Endothelial cell of umbilical vein (primary cell): ENCODE measurements at regions not wholly inside any gene's neighbourhood (a gene's known extent, or its start where the extent isn't known, plus 50 kb on each side); places are given as distances from the start of the nearest gene placed in this dataset.

ENCODE experiments used
- BruUV-seq: library from RNA; stranded (reverse); fragments of 400-500 nt; replicated peaks from 2 replicates; lab custom pipeline; 2021; lab: Mats Ljungman, UMichigan
- CTCF ChIA-PET: fragments of 300-600, 350-600 bp; sonication (Branson Sonifier 250); formaldehyde crosslinking; loops from one replicate; lab custom pipeline; 2021; ENCODE audit warnings: antibody characterized with exemption, inconsistent platforms; lab: Charles Lee
- POLR2A ChIA-PET: fragments of 300-600, 350-600 bp; sonication (Branson Sonifier 250); formaldehyde crosslinking; loops from one replicate; lab custom pipeline; 2021; ENCODE audit warnings: antibody characterized with exemption, inconsistent platforms; lab: Charles Lee
- DNase-seq: peaks from one replicate; pipeline ENCODE4 v3.0.0-alpha.2; 2011; ENCODE audit warnings: low read depth, low spot score
- FAIRE-seq: peaks from 2 replicates; lab custom pipeline; 2011; peaks lifted over from hg19 to GRCh38; lab: Jason Lieb, UNC
- H2AFZ ChIP-seq: 2 replicates; pipeline ENCODE4 v1.6.0; 2012; ENCODE audit warnings: low read depth, low read length, control low read depth, inconsistent platforms
- H3K27ac ChIP-seq: 2 replicates; pipeline ENCODE4 v1.5.1; 2011; ENCODE audit warnings: low read depth, mild to moderate bottlenecking, control low read depth, low read length, moderate library complexity; ENCODE audit not compliant: insufficient read depth
- H3K27me3 ChIP-seq, 2 experiments: 2 replicates each; pipeline versions ENCODE4 v1.6.0 to v1.6.1; 2011; ENCODE audit warnings: low read length in 2 of 2, mixed read lengths in 1 of 2; ENCODE audit not compliant: control insufficient read depth in 2 of 2, insufficient read depth in 2 of 2
- H3K36me3 ChIP-seq, 2 experiments: 2 replicates in 1 of 2; 3 replicates in 1 of 2; pipeline ENCODE4 v1.5.1; 2011; ENCODE audit warnings: low read length in 2 of 2, mild to moderate bottlenecking in 1 of 2, moderate library complexity in 1 of 2; ENCODE audit not compliant: control insufficient read depth in 2 of 2, insufficient read depth in 2 of 2; ENCODE audit errors: extremely low read depth in 1 of 2
- H3K4me1 ChIP-seq: 3 replicates; pipeline ENCODE4 v1.5.1; 2011; ENCODE audit warnings: mild to moderate bottlenecking, low read length; ENCODE audit not compliant: control insufficient read depth, insufficient read depth; ENCODE audit errors: extremely low read depth
- H3K4me2 ChIP-seq: 2 replicates; pipeline ENCODE4 v1.6.1; 2011; ENCODE audit warnings: low read length, control low read depth, mixed read lengths; ENCODE audit not compliant: insufficient read depth
- H3K4me3 ChIP-seq, 3 experiments: fragments of 200-600 bp in 1 of 3; sonication (generic), shearing (Covaris generic) in 1 of 3; replicated peaks in 1 of 3; 2 replicates each; pipeline ENCODE4 v1.5.1; 2011 to 2016; ENCODE audit warnings: control low read depth in 3 of 3, low read length in 3 of 3, mild to moderate bottlenecking in 2 of 3, inconsistent platforms in 1 of 3, low read depth in 1 of 3, moderate library complexity in 1 of 3; ENCODE audit not compliant: insufficient read depth in 1 of 3
- H3K79me2 ChIP-seq: 2 replicates; pipeline ENCODE4 v1.6.0; 2012; ENCODE audit warnings: low read length, inconsistent platforms; ENCODE audit not compliant: control insufficient read depth, insufficient read depth
- H3K9ac ChIP-seq: replicated peaks from 2 replicates; pipeline ENCODE3; 2011; ENCODE audit warnings: low read length, control low read depth; ENCODE audit not compliant: insufficient read depth; ENCODE audit errors: extremely low read depth
- H3K9me1 ChIP-seq: replicated peaks from 3 replicates; pipeline ENCODE4 v1.6.0; 2011; ENCODE audit warnings: mild to moderate bottlenecking, low read length; ENCODE audit not compliant: control insufficient read depth, insufficient read depth; ENCODE audit errors: extremely low read depth
- H3K9me3 ChIP-seq: replicated peaks from 2 replicates; pipeline ENCODE4 v1.5.1; 2012; ENCODE audit warnings: low read length, inconsistent platforms; ENCODE audit not compliant: control insufficient read depth, insufficient read depth
- H4K20me1 ChIP-seq: replicated peaks from 2 replicates; pipeline ENCODE3; 2011; ENCODE audit warnings: mild to moderate bottlenecking, low read length; ENCODE audit not compliant: control insufficient read depth, insufficient read depth; ENCODE audit errors: extremely low read depth
- EZH2 ChIP-seq: IDR thresholded peaks from 2 replicates; pipeline ENCODE4 v1.6.1; 2012; ENCODE audit warnings: borderline replicate concordance, low read depth, mild to moderate bottlenecking, moderate library complexity, low read length, inconsistent platforms; ENCODE audit not compliant: severe bottlenecking
- FOS ChIP-seq: IDR thresholded peaks from 2 replicates; pipeline ENCODE4 v1.6.1; 2011; ENCODE audit warnings: mild to moderate bottlenecking, low read length, moderate library complexity, borderline replicate concordance; ENCODE audit not compliant: insufficient read depth
- GATA2 ChIP-seq: IDR thresholded peaks from 2 replicates; pipeline ENCODE4 v1.7.0; 2011; ENCODE audit warnings: low read depth, mild to moderate bottlenecking, moderate library complexity, mixed read lengths, low read length; ENCODE audit not compliant: insufficient read length, insufficient read depth
- JUN ChIP-seq: IDR thresholded peaks from 2 replicates; pipeline ENCODE4 v1.6.1; 2011; ENCODE audit warnings: borderline replicate concordance, low read depth; ENCODE audit not compliant: insufficient read length, insufficient read depth
- MAX ChIP-seq: IDR thresholded peaks from 2 replicates; pipeline ENCODE4 v1.6.1; 2011; ENCODE audit not compliant: insufficient read depth, insufficient read length
- MYC ChIP-seq: IDR thresholded peaks from one replicate; pipeline ENCODE4 v1.6.1; 2011; ENCODE audit warnings: mild to moderate bottlenecking, low read depth, low read length
- POLR2A ChIP-seq: IDR thresholded peaks from 2 replicates; pipeline ENCODE4 v1.6.1; 2012; ENCODE audit warnings: low read depth, mild to moderate bottlenecking, control low read depth, low read length
- POLR2AphosphoS5 ChIP-seq: IDR thresholded peaks from 2 replicates; pipeline ENCODE4 v1.6.1; 2012; ENCODE audit warnings: low read depth, mild to moderate bottlenecking, control low read depth, low read length, moderate library complexity; ENCODE audit not compliant: insufficient read depth
- dilution Hi-C: fragments of 300-500 bp; cut with MboI; formaldehyde crosslinking; loops from one replicate; pipeline ENCODE4 v1.15.0; 2019; ENCODE audit warnings: low sequenced_read_pairs; ENCODE audit not compliant: extremely low pct_ligation_motif_present
- intact Hi-C: fragments of 100-400 bp; cut with micrococcal nuclease; formaldehyde crosslinking; loops from one replicate; pipeline ENCODE4 v1.10.0; 2022
- TF ChIP-seq, protein P1 (sequence below), 2 donors: IDR thresholded peaks; 1 replicate in 1 of 2; 2 replicates in 1 of 2; pipeline ENCODE4 v1.5.1; 2011; ENCODE audit warnings: low read length in 2 of 2, mild to moderate bottlenecking in 2 of 2, moderate library complexity in 2 of 2, control low read depth in 1 of 2, inconsistent platforms in 1 of 2, low read depth in 1 of 2; ENCODE audit not compliant: insufficient read depth in 1 of 2; ENCODE audit errors: extremely low read depth in 1 of 2

GRCh38 chr2:7400628-7401027 lies 483.4 kb downstream of the RNF144A start:
- Histone ChIP-seq H3K27me3 (no peaks in the 10 kb centered on the region), H3K4me2 (no peak overlapping the region), H3K9ac (no peak overlapping the region), H3K36me3 (no peaks in the 10 kb centered on the region), H3K4me1 (no peaks in the 10 kb centered on the region), H3K9me3 (no peaks in the 10 kb centered on the region), H3K27ac (no peak overlapping the region), H3K9me1 (no peaks in the 10 kb centered on the region), H3K79me2 (no peaks in the 10 kb centered on the region), H4K20me1 (no peaks in the 10 kb centered on the region), H3K4me3 (no peak overlapping the region), H2AFZ (no peak overlapping the region)
- DNase-seq (no peak), FAIRE-seq (no peak)
- CTCF ChIA-PET: no interaction called here
- dilution Hi-C loops: no loop called here
- BruUV-seq: no TSS peak
- POLR2A ChIA-PET: no interaction called here
- TF ChIP-seq POLR2AphosphoS5 (no peak), JUN (no peak), GATA2 (no peak), MYC (no peak), MAX (no peak), FOS (no peak), POLR2A (no peak), EZH2 (no peak)
- TF ChIP-seq, protein P1, sequence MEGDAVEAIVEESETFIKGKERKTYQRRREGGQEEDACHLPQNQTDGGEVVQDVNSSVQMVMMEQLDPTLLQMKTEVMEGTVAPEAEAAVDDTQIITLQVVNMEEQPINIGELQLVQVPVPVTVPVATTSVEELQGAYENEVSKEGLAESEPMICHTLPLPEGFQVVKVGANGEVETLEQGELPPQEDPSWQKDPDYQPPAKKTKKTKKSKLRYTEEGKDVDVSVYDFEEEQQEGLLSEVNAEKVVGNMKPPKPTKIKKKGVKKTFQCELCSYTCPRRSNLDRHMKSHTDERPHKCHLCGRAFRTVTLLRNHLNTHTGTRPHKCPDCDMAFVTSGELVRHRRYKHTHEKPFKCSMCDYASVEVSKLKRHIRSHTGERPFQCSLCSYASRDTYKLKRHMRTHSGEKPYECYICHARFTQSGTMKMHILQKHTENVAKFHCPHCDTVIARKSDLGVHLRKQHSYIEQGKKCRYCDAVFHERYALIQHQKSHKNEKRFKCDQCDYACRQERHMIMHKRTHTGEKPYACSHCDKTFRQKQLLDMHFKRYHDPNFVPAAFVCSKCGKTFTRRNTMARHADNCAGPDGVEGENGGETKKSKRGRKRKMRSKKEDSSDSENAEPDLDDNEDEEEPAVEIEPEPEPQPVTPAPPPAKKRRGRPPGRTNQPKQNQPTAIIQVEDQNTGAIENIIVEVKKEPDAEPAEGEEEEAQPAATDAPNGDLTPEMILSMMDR (IDR thresholded peaks at IDR 0.05; ENCODE audit: extremely low read depth in 1 of 2, insufficient read depth in 1 of 2, low read depth in 1 of 2, low read length in 2 of 2): no peak
- intact Hi-C loops: no loop called here
